NB4 (cell line): ENCODE measurements at regions not wholly inside any gene's neighbourhood (a gene's known extent, or its start where the extent isn't known, plus 50 kb on each side); places are given as distances from the start of the nearest gene placed in this dataset.

Experiments used
- CTCF ChIP-seq: IDR thresholded peaks from one replicate; pipeline ENCODE4 v1.5.1; 2012; ENCODE audit warnings: low read depth, low read length
- MAX ChIP-seq: IDR thresholded peaks from 2 replicates; pipeline ENCODE4 v1.6.1; 2011; ENCODE audit warnings: low read depth, low read length
- MYC ChIP-seq: IDR thresholded peaks from 2 replicates; pipeline ENCODE4 v1.6.1; 2011; ENCODE audit warnings: low read depth, low read length
- POLR2A ChIP-seq: IDR thresholded peaks from 2 replicates; pipeline ENCODE4 v1.6.1; 2011; ENCODE audit warnings: mild to moderate bottlenecking; ENCODE audit not compliant: insufficient read length; ENCODE audit errors: extremely low read depth

- TF ChIP-seq CTCF (no peak), MAX (no peak), POLR2A (no peak), MYC (no peak)
These were observed 262.4 kb downstream of the NDUFA10 start for GRCh38 chr2:239762655-239763269.
